Fibroblast of the conjunctiva (primary cell): ENCODE measurements at regions not wholly inside any gene's neighbourhood (a gene's known extent, or its start where the extent isn't known, plus 50 kb on each side); places are given as distances from the start of the nearest gene placed in this dataset.
"Not testable (repeated sequence)": the region's sequence is repeated elsewhere in the genome, so short reads cannot be mapped to it uniquely, and the experiment has no call there.

Experiments used
- DNase-seq: peaks from one replicate; pipeline ENCODE4 v3.0.0-alpha.2; 2010; ENCODE audit warnings: low read depth

GRCh38 chr4:33072298-33073089 lies 2352.3 kb downstream of the PCDH7 start:
- DNase-seq: no peak

GRCh38 chr4:33073811-33074210 lies 2353.6 kb downstream of the PCDH7 start:
- no peak for DNase-seq

DNA sequence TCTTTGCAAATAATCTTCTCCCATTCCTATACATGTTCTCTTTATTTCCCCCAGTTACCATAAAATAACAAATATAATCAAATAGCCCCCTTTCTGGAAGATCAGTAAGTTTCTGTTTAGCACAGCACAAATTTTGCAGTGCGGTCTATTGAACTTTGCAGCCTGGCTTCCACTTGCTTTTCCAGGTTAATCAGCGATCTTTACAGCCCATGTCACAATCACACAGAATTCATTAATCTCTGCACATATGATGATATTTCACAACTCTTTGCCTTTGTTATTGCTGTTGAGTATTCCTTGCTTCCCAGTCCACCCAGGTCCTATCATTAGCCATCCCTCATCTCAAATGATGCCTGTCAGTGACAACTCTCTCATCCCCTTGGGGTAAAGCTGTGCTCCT lies 2358.0 kb downstream of the PCDH7 start:
- DNase-seq: no peak

- DNase-seq: no peak
These were observed 2360.1 kb downstream of the PCDH7 start for GRCh38 chr4:33080275-33080674.

- no peak for DNase-seq
These were observed 2365.5 kb downstream of the PCDH7 start for GRCh38 chr4:33085709-33086108.

DNA sequence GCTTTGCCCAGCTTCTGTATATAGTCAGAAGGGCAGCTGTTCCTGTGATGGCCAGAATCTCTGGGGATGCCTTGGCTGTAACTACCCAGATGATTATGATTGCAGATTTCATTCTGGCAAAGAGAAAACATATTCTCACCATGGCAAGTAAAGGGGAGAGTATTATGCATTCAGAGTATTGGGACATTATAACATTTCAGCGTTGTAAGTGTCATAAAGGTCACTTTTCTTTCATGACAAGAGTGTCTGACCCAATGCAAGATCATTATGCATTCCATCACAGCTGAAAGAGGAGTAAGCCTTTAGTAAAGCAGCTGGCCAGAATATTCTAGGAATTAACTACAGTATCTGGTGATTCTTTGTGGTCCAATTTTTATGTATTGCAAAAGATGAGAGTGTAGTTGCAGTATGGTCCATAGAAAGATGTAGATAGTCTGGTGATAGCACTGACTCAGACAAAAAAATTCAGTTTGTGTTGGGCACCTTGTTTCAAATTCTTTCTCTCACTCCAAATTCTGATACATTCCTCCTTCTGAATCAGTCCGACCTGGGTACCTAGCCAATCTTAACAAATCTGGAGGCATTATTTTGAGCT lies 2366.3 kb downstream of the PCDH7 start:
- peak; percentile 71 for DNase-seq

GRCh38 chr4:33088713-33089112 lies 2368.5 kb downstream of the PCDH7 start:
- DNase-seq: peak; percentile 76

GRCh38 chr4:33090910-33091309 lies 2370.7 kb downstream of the PCDH7 start:
- no peak for DNase-seq

DNA sequence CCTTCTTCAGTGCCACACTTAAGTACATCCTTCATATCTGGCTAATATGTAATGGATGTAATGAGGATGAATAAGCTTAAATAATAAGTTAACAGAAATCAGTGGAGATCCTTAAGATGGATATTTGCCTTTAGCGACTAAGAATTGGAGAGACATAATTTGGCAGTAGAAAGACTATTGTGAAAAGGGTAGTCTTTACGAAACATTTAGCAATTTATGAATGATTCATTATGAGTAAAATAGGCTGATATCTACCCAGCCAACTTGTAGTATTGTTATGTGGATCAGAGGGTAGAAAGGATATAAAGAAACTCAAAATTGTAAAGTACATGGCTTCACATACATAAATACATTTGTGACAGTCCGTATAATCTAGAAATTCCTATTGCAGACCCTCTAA lies 2371.8 kb downstream of the PCDH7 start:
- DNase-seq: no peak

DNA sequence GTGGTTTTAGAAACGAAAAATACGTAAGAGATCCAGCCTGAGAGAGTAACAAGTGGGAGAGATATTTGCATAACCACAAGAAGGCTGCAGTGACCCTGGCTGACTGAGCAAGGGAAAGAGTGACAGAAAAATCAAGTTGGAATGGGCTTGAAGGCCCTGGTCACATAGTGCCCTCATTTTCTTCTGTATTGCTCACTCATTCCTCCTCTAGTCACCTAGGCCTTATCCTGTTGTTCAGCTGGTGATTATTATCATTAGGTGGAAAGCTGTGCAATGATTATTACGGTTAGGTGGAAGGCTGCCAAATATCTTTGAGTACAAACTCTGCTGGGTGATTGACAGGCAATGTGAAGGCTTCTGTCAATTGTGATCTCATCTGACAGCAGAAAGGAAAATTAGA lies 2384.1 kb downstream of the PCDH7 start:
- no peak for DNase-seq

DNA sequence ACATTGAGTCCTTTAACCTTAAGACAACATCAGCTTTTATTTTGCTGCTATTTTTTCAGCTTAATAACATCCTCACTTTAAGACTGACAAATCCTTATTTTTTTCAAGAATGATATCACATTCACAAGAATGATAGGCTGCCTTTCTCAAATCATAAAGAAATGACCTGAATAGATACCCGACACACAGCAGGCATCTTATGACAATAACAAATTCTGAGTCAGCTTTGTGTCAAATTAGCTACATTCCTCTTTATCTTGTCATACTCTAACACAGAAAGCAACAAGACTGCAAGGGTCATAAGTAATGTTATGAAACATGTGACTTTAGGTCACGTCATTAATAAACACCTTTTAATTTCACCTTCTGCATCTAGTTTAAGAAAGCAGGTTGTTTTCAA lies 2387.6 kb downstream of the PCDH7 start:
- no peak for DNase-seq

DNA sequence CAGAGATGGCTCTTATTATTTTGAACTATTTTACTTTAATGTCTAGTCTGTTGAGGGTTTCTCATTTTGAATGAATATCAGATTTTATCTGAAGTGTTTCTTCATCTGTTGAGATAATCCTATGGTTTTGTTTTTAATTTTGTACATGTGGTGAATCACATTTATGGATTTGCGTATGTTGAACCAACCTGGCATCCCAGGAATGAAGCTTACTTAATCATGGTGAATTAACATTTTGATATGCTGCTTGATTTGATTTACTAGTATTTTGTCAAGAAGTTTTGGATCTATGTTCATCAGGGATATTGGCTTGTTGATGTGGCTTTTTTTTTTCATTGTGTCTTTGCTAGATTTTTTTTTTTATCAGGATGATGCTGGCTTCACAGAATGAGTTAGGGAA lies 2390.9 kb downstream of the PCDH7 start:
- DNase-seq: no peak

DNA sequence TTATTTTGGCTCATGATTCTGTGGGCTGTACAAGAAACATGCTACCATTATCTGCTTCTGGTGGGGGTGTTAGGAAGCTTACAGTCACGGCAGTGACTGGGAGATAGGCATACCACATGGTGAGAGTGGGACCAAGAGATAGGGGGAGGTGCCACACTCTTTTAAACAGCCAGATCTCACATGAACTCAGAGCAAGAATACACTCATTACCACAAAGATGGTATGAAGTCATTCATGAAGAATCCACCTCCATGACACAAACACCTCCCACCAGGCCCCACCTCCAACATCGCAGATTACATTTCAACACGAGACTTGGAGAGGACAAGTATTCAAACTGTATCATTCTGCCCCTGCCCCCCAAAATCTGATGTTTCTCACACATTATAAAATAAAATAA lies 2396.7 kb downstream of the PCDH7 start:
- no peak for DNase-seq

GRCh38 chr4:33126002-33126401 lies 2405.8 kb downstream of the PCDH7 start:
- no peak for DNase-seq

- not testable (repeated sequence) for DNase-seq
These were observed 2410.5 kb downstream of the PCDH7 start for GRCh38 chr4:33130662-33131061.

GRCh38 chr4:33133723-33134122 lies 2413.6 kb downstream of the PCDH7 start:
- DNase-seq: no peak

DNA sequence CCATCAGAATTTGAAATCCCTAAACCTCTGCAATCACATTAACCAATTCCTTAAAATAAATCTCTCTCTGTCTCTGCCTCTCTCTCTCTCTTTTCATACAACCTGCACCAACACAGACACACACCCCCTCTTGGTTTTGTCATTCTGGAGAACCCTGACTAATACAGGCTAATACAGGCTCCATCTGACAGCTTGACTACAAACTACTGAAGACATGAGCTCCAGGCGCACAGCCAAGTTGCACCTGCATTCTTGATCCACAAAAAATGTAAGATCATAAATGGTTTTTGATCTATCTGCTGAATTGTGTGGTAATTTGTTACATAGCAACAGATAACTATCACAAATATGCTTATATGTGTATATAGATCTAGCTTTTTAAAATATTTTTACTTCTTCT lies 2414.2 kb downstream of the PCDH7 start:
- DNase-seq: no peak

DNA sequence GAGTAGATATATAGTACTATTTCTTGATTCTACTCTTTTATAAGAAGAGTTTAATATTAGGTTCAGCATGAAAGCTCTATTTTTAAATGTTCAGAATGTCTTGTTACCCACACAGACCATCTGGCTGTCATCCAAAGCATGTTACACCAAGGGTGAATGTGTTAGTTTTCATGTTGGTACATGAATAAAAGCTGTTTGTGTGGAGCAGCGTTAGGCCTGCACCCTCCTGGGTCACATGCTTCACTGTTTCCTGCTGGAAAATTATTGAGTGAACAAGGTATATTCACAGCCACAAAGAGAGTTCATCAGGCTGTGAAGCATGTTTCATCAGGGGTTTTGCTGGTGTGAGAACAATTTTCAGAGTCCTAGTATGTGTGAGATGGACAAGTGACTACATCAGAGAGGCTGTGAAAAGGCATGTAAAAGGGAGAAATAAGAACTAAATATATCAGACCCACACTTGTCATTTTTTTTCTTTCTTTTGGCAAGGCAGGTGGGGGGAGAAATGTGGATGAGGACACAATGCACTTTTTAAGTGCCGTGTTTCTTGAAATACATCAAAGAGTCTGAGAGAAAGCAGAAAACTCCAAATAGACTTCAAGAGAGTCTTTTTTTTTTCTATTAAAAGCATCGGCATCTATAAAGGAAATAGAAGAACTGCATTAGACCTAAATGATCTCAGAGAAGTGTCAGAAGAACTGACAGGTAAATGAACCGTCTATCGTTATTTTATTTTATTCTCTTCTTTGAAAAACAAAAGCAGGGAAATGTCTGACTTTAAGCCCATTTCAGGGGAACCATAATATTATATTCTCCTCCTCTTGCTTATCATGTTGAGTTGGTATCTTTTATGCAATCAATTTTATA lies 2429.7 kb downstream of the PCDH7 start:
- DNase-seq: no peak

- no peak for DNase-seq
These were observed 2430.3 kb downstream of the PCDH7 start for GRCh38 chr4:33150525-33150910.

- peak; percentile 57 for DNase-seq
These were observed 2440.0 kb downstream of the PCDH7 start for GRCh38 chr4:33160126-33160525.

DNA sequence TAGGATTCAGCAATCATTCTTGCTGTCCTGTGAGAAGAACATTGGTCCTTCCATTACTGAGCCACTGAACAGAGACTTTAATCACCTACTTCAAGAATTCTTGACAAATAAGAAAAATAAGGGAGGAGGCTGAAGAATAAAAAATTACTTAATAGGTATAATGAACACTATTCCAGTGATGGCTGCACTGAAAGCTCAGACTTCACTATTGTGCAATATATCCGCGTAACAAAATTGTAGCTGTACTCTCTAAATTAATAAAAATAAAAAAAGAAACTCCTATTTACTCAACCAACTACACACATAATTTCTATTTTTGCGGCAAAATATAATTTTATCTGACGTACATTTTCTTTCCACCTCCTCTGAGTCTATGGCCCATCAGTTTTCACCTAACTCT lies 2441.0 kb downstream of the PCDH7 start:
- no peak for DNase-seq

- no peak for DNase-seq
These were observed 2442.0 kb downstream of the PCDH7 start for GRCh38 chr4:33162122-33162521.
